K562 (cell line): ENCODE measurements at regions not wholly inside any gene's neighbourhood (a gene's known extent, or its start where the extent isn't known, plus 50 kb on each side); places are given as distances from the start of the nearest gene placed in this dataset.

Source experiments
- ATAC-seq: fragments of 200-7000 bp; cut with Tn5 transposase; 3 replicates; pipeline ENCODE4 v1.9.1; 2020; ENCODE audit warnings: moderate library complexity
- BruUV-seq: library from RNA; stranded (reverse); fragments of 400-500 nt; replicated peaks from 2 replicates; lab custom pipeline; 2021; lab: Mats Ljungman, UMichigan
- CTCF ChIA-PET: fragments of 300-600 bp; formaldehyde crosslinking; extraction: SDS; loops from one replicate; lab custom pipeline; 2021; ENCODE audit warnings: low intra/inter-chr PET ratio; lab: Yijun Ruan, JAX
- POLR2A ChIA-PET: fragments of 300-600, 350-650 bp; sonication (Branson Sonifier 250); formaldehyde crosslinking; extraction: SDS; loops from one replicate; lab custom pipeline; 2021; ENCODE audit warnings: antibody characterized with exemption, inconsistent platforms; lab: Yijun Ruan, JAX
- DNase-seq, 4 experiments: peaks; one replicate each; pipeline versions ENCODE4 v3.0.0 to v3.0.0-alpha.2; 2011 to 2018; ENCODE audit warnings: low spot score in 3 of 4, mixed read lengths in 3 of 4; ENCODE audit errors: extremely low read depth in 1 of 4
- FAIRE-seq: peaks from 2 replicates; lab custom pipeline; 2011; peaks lifted over from hg19 to GRCh38; lab: Jason Lieb, UNC
- H2AFZ ChIP-seq: 2 replicates; pipeline ENCODE4 v1.6.0; 2011; ENCODE audit warnings: low read depth, low read length, control low read depth, inconsistent platforms
- H3K27ac ChIP-seq: fragments of 200-600 bp; 3 replicates; pipeline ENCODE4 v1.8.0; 2011; ENCODE audit warnings: low read depth, mild to moderate bottlenecking, control low read depth, inconsistent platforms, low read length, moderate library complexity, mixed read lengths; ENCODE audit errors: extremely low read depth
- H3K27me3 ChIP-seq, 2 experiments: fragments of 300-600 bp in 1 of 2; 2 replicates in 1 of 2; 3 replicates in 1 of 2; pipeline versions ENCODE4 v1.6.0 to v1.8.0; 2011; ENCODE audit warnings: inconsistent platforms in 2 of 2, low read length in 2 of 2, mild to moderate bottlenecking in 1 of 2, mixed read lengths in 1 of 2, moderate library complexity in 1 of 2; ENCODE audit not compliant: control insufficient read depth in 2 of 2, insufficient read depth in 2 of 2
- H3K36me3 ChIP-seq: fragments of 300-600 bp; 3 replicates; pipeline ENCODE4 v1.8.0; 2011; ENCODE audit warnings: mild to moderate bottlenecking, low read length, inconsistent platforms; ENCODE audit not compliant: control insufficient read depth, insufficient read depth
- H3K4me1 ChIP-seq, 2 experiments: fragments of 200-600 bp in 1 of 2; replicated peaks in 1 of 2; 2 replicates in 1 of 2; 3 replicates in 1 of 2; pipeline versions ENCODE4 v1.5.1 to v1.8.0; 2011; ENCODE audit warnings: inconsistent platforms in 2 of 2, low read length in 2 of 2, mild to moderate bottlenecking in 1 of 2, mixed read lengths in 1 of 2, moderate library complexity in 1 of 2; ENCODE audit not compliant: control insufficient read depth in 2 of 2, insufficient read depth in 2 of 2
- H3K4me2 ChIP-seq: 2 replicates; pipeline ENCODE4 v1.6.1; 2011; ENCODE audit warnings: low read length, control low read depth, inconsistent platforms, mixed read lengths; ENCODE audit not compliant: insufficient read depth
- H3K4me3 ChIP-seq: fragments of 200-600 bp; sonication (generic), shearing (Covaris generic); 2 replicates; pipeline ENCODE4 v1.5.1; 2016; ENCODE audit warnings: control low read depth, inconsistent platforms
- H3K79me2 ChIP-seq: fragments of 200-600 bp; 3 replicates; pipeline ENCODE4 v1.8.0; 2011; ENCODE audit warnings: low read length, inconsistent platforms; ENCODE audit not compliant: control insufficient read depth, insufficient read depth
- H3K9ac ChIP-seq, 2 experiments: 2 replicates each; pipeline versions ENCODE4 v1.6.0 to v1.6.1; 2011; ENCODE audit warnings: low read depth in 2 of 2, low read length in 2 of 2, control low read depth in 1 of 2, inconsistent platforms in 1 of 2, mild to moderate bottlenecking in 1 of 2, mixed read lengths in 1 of 2; ENCODE audit not compliant: insufficient read depth in 1 of 2
- H3K9me1 ChIP-seq: one replicate; pipeline ENCODE4 v1.6.0; 2011; ENCODE audit warnings: inconsistent platforms, mild to moderate bottlenecking, low read length, moderate library complexity; ENCODE audit not compliant: control insufficient read depth, insufficient read depth
- H3K9me3 ChIP-seq: replicated peaks from 2 replicates; pipeline ENCODE4 v1.5.1; 2011; ENCODE audit warnings: low read depth, low read length, inconsistent platforms; ENCODE audit not compliant: control insufficient read depth, insufficient read depth
- H4K20me1 ChIP-seq: replicated peaks from 2 replicates; pipeline ENCODE4 v1.6.1; 2011; ENCODE audit warnings: low read length, inconsistent platforms, mixed read lengths; ENCODE audit not compliant: control insufficient read depth, insufficient read depth
- ARID2 ChIP-seq: fragments of 450-650 bp; IDR thresholded peaks from 2 replicates; pipeline ENCODE4 v1.6.1; 2017; ENCODE audit warnings: antibody characterized with exemption, mild to moderate bottlenecking
- BRD9 ChIP-seq: fragments of 450-650 bp; IDR thresholded peaks from 2 replicates; pipeline ENCODE4 v1.6.1; 2018; ENCODE audit warnings: low read depth; ENCODE audit not compliant: partially characterized antibody
- HDAC1 ChIP-seq, 2 experiments: fragments of 450-650 bp; IDR thresholded peaks; 2 replicates each; pipeline ENCODE4 v1.6.1; 2016 to 2017; ENCODE audit warnings: inconsistent platforms in 1 of 2, mild to moderate bottlenecking in 1 of 2, moderate library complexity in 1 of 2
- MAFF ChIP-seq: IDR thresholded peaks from 2 replicates; pipeline ENCODE4 v1.6.1; 2012; ENCODE audit warnings: low read length, improper control_type of control experiment
- MEF2A ChIP-seq: IDR thresholded peaks from 2 replicates; pipeline ENCODE4 v1.6.1; 2011; ENCODE audit warnings: low read depth, mild to moderate bottlenecking, low read length, moderate library complexity; ENCODE audit not compliant: control insufficient read depth
- MGA ChIP-seq: fragments of 450-650 bp; IDR thresholded peaks from 2 replicates; pipeline ENCODE4 v1.6.1; 2016; ENCODE audit warnings: mild to moderate bottlenecking, moderate library complexity
- SIX5 ChIP-seq, 2 experiments: IDR thresholded peaks; 2 replicates each; pipeline ENCODE4 v1.6.1; 2011; ENCODE audit warnings: low read length in 2 of 2, borderline replicate concordance in 1 of 2, low read depth in 1 of 2, mild to moderate bottlenecking in 1 of 2, moderate library complexity in 1 of 2; ENCODE audit not compliant: insufficient read depth in 1 of 2
- SUPT5H ChIP-seq: fragments of 450-650 bp; IDR thresholded peaks from 2 replicates; pipeline ENCODE4 v1.6.1; 2016
- U2AF1 ChIP-seq: fragments of 200-400 bp; formaldehyde crosslinking; optimal IDR thresholded peaks from 2 replicates; pipeline ENCODE3; 2017; ENCODE audit warnings: mild to moderate bottlenecking, low read depth, low read length, moderate library complexity
- ZKSCAN8 ChIP-seq: fragments of 200-800 bp; sonication (Bioruptor generic); IDR thresholded peaks from 2 replicates; pipeline ENCODE4 v1.6.1; 2016; ENCODE audit warnings: missing genetic modification characterization, missing compliant biosample characterization
- ZNF263 ChIP-seq: sonication (generic); formaldehyde crosslinking; IDR thresholded peaks from 2 replicates; pipeline ENCODE4 v1.8.0; 2022; ENCODE audit warnings: mild to moderate bottlenecking, missing genetic modification reagents, borderline replicate concordance
- ZNF780A ChIP-seq: fragments of 250-450 bp; sonication (Bioruptor Pico); IDR thresholded peaks from 2 replicates; pipeline ENCODE4 v1.5.0; 2021; ENCODE audit warnings: mild to moderate bottlenecking
- WGBS: fragments of 100-300 bp; shearing (Covaris generic); methylation state at CpG from one replicate; pipeline ENCODE4 v1.1.6; 2016; ENCODE audit warnings: low coverage, mixed read lengths; ENCODE audit not compliant: insufficient coverage; ENCODE audit errors: missing lambda C conversion rate; 5-methylcytosine and 5-hydroxymethylcytosine counted together
- in situ Hi-C: fragments of 300-500 bp; cut with MboI; formaldehyde crosslinking; loops from 4 replicates; pipeline ENCODE4 v1.15.0; 2018; ENCODE audit warnings: inconsistent platforms, mixed read lengths
- intact Hi-C: fragments of 100-400 bp; cut with micrococcal nuclease; formaldehyde crosslinking; loops from 2 replicates; pipeline ENCODE4 v1.14.2; 2022
- TF ChIP-seq, protein P1 (sequence below): sonication (generic); IDR thresholded peaks from 2 replicates; pipeline ENCODE4 v1.6.1; 2016

- Histone ChIP-seq H2AFZ (no peak overlapping the region), H3K4me2 (no peak overlapping the region), H3K27me3 (no peaks in the 10 kb centered on the region), H3K36me3 (no peaks in the 10 kb centered on the region), H4K20me1 (no peaks in the 10 kb centered on the region), H3K9me3 (no peaks in the 10 kb centered on the region), H3K9me1 (no peaks in the 10 kb centered on the region), H3K9ac (no peak overlapping the region), H3K4me1 (0 out of 5 replicates have a peak, but pooled peaks cover 0 to 3% of the 10 kb centered on the region in 2 experiments), H3K27ac (no peak overlapping the region), H3K4me3 (no peak overlapping the region), H3K79me2 (no peaks in the 10 kb centered on the region)
- ChIA-PET CTCF (no interaction called here), POLR2A (no interaction called here)
- intact Hi-C loops (no loop called here), in situ Hi-C loops (no loop called here)
- BruUV-seq = no TSS peak
- DNase-seq = no peak
- no peak for ATAC-seq
- WGBS = 14% methylated on average over 4 of the region's 4 CpGs
- no peak for FAIRE-seq
- TF ChIP-seq BRD9 = no peak
- no peak for TF ChIP-seq SUPT5H
- TF ChIP-seq U2AF1 = no peak
- no peak for TF ChIP-seq ZKSCAN8 (CRISPR knock-in tag)
- TF ChIP-seq MGA = no peak
- no peak for TF ChIP-seq MEF2A
- TF ChIP-seq, protein P1, sequence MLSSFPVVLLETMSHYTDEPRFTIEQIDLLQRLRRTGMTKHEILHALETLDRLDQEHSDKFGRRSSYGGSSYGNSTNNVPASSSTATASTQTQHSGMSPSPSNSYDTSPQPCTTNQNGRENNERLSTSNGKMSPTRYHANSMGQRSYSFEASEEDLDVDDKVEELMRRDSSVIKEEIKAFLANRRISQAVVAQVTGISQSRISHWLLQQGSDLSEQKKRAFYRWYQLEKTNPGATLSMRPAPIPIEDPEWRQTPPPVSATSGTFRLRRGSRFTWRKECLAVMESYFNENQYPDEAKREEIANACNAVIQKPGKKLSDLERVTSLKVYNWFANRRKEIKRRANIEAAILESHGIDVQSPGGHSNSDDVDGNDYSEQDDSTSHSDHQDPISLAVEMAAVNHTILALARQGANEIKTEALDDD = no peak
- no peak for TF ChIP-seq ZNF263
- no peak for TF ChIP-seq MAFF
- TF ChIP-seq HDAC1 (IDR thresholded peaks at IDR 0.05) = no peak
- TF ChIP-seq SIX5 (IDR thresholded peaks at IDR 0.05; ENCODE audit: borderline replicate concordance in 1 of 2, insufficient read depth in 1 of 2, low read depth in 1 of 2, low read length in 2 of 2) = no peak
- TF ChIP-seq ZNF780A (CRISPR knock-in tag) = no peak
- no peak for TF ChIP-seq ARID2
Measured at GRCh38 chr20:10788877-10789276, 115.1 kb upstream of the JAG1 start.
